PFSK-1 (cell line): ENCODE measurements at regions not wholly inside any gene's neighbourhood (a gene's known extent, or its start where the extent isn't known, plus 50 kb on each side); places are given as distances from the start of the nearest gene placed in this dataset.

Experiments
- FOXP2 ChIP-seq: optimal IDR thresholded peaks from 2 replicates; pipeline ENCODE3; 2011; ENCODE audit warnings: borderline replicate concordance, control low read depth, inconsistent platforms; ENCODE audit not compliant: insufficient read depth; ENCODE audit errors: extremely low read length, extremely low read depth
- POLR2AphosphoS5 ChIP-seq: IDR thresholded peaks from 2 replicates; pipeline ENCODE4 v1.6.1; 2012; ENCODE audit warnings: low read depth, mild to moderate bottlenecking, control low read depth, low read length, moderate library complexity
- SIN3A ChIP-seq: IDR thresholded peaks from 2 replicates; pipeline ENCODE4 v1.6.1; 2012; ENCODE audit warnings: mild to moderate bottlenecking, low read length, moderate library complexity, borderline replicate concordance; ENCODE audit not compliant: insufficient read depth
- TAF1 ChIP-seq: IDR thresholded peaks from 2 replicates; pipeline ENCODE4 v1.6.1; 2012; ENCODE audit warnings: low read length, control low read depth, borderline replicate concordance; ENCODE audit not compliant: insufficient read depth
- TF ChIP-seq, protein P1 (sequence below), 2 experiments: IDR thresholded peaks; 2 replicates each; pipeline versions ENCODE4 v1.6.1 to v1.8.0; 2011 to 2012; ENCODE audit warnings: low read depth in 2 of 2, low read length in 2 of 2, control low read depth in 1 of 2, inconsistent platforms in 1 of 2, mild to moderate bottlenecking in 1 of 2, moderate library complexity in 1 of 2; ENCODE audit not compliant: insufficient read depth in 1 of 2

- TF ChIP-seq, protein P1, sequence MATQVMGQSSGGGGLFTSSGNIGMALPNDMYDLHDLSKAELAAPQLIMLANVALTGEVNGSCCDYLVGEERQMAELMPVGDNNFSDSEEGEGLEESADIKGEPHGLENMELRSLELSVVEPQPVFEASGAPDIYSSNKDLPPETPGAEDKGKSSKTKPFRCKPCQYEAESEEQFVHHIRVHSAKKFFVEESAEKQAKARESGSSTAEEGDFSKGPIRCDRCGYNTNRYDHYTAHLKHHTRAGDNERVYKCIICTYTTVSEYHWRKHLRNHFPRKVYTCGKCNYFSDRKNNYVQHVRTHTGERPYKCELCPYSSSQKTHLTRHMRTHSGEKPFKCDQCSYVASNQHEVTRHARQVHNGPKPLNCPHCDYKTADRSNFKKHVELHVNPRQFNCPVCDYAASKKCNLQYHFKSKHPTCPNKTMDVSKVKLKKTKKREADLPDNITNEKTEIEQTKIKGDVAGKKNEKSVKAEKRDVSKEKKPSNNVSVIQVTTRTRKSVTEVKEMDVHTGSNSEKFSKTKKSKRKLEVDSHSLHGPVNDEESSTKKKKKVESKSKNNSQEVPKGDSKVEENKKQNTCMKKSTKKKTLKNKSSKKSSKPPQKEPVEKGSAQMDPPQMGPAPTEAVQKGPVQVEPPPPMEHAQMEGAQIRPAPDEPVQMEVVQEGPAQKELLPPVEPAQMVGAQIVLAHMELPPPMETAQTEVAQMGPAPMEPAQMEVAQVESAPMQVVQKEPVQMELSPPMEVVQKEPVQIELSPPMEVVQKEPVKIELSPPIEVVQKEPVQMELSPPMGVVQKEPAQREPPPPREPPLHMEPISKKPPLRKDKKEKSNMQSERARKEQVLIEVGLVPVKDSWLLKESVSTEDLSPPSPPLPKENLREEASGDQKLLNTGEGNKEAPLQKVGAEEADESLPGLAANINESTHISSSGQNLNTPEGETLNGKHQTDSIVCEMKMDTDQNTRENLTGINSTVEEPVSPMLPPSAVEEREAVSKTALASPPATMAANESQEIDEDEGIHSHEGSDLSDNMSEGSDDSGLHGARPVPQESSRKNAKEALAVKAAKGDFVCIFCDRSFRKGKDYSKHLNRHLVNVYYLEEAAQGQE (IDR thresholded peaks at IDR 0.05; ENCODE audit: insufficient read depth in 1 of 2, low read depth in 2 of 2, low read length in 2 of 2) = no peak
- TF ChIP-seq POLR2AphosphoS5 (no peak), SIN3A (no peak), FOXP2 (no peak), TAF1 (no peak)
These were observed 136.9 kb upstream of the ZC3H12C start for GRCh38 chr11:109956124-109956793.

DNA sequence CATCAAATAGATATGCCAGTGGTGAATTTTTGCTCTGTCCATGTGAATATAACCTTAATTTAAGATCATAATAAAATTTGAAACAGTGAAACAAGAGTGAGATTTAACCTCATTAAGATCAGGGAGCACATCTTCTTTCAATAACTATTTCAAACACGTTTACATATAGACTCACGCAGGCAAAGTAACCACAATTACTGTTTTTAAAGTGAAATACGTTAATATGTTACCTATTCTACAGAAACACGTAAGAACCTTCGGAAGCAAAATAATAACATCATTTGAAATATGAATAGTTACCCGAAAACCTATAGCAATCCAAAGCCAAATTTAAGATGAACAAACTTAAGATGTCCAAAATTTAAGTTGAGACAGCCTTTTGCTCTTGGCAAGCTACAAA, 136.2 kb upstream of the ZC3H12C start:
- TF ChIP-seq FOXP2 (no peak), SIN3A (no peak), POLR2AphosphoS5 (no peak), TAF1 (no peak)
- TF ChIP-seq, protein P1 (IDR thresholded peaks at IDR 0.05; ENCODE audit: insufficient read depth in 1 of 2, low read depth in 2 of 2, low read length in 2 of 2) = no peak

DNA sequence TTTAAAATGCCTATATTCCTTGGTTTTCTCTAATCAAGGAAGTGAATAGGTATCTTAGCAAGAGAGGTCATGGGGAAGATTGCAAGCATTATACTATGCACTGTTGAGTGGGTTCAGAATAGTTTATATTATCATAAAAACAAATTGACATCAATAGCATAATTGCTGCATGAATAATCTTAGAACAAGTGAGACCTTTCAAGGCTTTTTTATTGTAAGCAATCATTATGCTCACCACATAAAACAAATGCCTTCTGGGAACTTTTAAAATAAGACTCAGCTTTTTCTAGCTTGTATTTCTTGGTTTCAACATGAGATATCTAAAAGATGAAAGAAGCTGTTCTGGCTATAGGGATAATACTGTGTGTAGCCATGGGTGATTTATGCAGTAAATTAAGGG, 135.6 kb upstream of the ZC3H12C start:
- TF ChIP-seq POLR2AphosphoS5 = no peak
- no peak for TF ChIP-seq FOXP2
- TF ChIP-seq SIN3A = no peak
- TF ChIP-seq, protein P1 (IDR thresholded peaks at IDR 0.05; ENCODE audit: insufficient read depth in 1 of 2, low read depth in 2 of 2, low read length in 2 of 2) = no peak

GRCh38 chr11:109958131-109958820, 134.9 kb upstream of the ZC3H12C start:
- TF ChIP-seq FOXP2 (no peak), SIN3A (no peak), POLR2AphosphoS5 (no peak), TAF1 (no peak)
- TF ChIP-seq, protein P1 (IDR thresholded peaks at IDR 0.05; ENCODE audit: insufficient read depth in 1 of 2, low read depth in 2 of 2, low read length in 2 of 2) = no peak
